GM18502 (cell line): ENCODE measurements at regions not wholly inside any gene's neighbourhood (a gene's known extent, or its start where the extent isn't known, plus 50 kb on each side); places are given as distances from the start of the nearest gene placed in this dataset.
"Not testable (repeated sequence)": the region's sequence is repeated elsewhere in the genome, so short reads cannot be mapped to it uniquely, and the experiment has no call there.

Experiments
- ATAC-seq: cut with Tn5 transposase; IDR thresholded peaks from one replicate; pipeline ENCODE4 v1.9.1; 2021; ENCODE audit warnings: mild to moderate bottlenecking; ENCODE audit not compliant: unreplicated experiment, poor library complexity

DNA sequence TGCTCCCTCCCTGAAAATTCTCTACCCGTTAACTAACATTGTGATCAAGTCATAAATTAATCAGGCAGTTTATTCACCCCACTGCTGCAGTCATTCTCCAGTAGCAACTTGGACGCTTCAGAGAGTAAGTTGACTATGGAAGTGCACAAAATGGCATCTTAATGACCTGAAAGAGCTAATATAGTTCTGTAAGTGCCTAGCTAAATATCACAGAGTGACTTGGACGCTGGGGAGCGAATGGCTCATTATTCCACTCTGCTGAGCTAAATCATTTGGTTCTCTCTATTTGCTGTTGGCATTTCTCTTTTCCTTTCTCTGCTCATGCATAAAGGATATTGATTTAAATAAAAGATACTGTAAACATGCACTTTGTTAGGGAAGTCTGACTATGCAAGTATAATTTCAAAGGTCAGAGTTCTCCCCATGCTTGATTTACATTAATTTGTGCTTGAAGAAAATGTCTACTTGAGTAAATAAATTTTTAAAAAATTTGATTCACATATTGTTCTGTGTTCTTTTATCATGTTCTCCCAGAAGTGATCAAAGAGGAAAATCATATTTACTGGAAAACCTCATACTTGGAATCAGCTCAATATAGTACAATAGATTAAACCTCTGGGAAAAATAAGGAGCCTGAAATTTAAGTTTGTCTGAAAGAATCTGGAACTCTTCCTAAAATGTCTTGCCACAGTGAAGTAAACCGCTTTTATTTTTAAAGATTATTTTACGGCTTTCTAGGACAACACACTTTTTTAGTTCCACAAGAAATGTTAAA is 169.5 kb upstream of the HAPLN1 start:
- no peak for ATAC-seq

DNA sequence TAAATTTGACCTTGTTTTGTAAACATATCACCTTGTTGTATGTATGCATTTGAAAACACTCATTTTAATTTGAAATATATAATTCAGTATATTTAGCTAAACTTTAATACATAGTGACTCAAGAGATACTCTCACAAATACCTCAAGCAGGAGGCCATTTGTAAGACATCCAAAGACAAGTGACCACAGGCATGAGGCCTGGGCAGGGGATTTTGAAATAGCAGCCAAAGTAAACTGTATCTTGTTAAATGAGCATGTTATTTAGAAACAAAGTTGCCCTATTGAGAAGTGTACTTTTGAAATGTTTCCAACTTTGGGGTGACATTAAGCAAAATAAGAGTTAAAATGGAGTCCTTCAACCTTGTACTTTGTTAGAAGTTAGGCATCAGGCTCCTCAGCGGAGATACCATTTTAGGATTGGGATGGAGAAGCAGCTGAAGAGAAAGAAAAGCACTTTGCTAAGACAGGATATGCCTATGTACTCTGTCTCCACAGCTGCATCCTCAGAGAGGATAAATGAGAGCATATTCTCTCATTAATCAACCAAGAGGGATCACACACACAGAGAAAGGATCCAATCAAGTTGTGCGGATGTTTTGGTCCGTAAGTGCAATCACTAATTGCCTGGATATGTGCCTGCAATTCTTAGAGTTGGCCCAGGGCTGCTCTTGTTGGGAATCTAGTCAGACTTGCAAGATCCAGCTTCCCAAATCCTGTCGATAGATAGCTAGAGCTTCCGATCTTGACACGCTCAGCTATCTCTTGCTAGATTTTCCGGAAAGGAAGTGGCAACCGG is 157.5 kb upstream of the HAPLN1 start:
- no peak for ATAC-seq

DNA sequence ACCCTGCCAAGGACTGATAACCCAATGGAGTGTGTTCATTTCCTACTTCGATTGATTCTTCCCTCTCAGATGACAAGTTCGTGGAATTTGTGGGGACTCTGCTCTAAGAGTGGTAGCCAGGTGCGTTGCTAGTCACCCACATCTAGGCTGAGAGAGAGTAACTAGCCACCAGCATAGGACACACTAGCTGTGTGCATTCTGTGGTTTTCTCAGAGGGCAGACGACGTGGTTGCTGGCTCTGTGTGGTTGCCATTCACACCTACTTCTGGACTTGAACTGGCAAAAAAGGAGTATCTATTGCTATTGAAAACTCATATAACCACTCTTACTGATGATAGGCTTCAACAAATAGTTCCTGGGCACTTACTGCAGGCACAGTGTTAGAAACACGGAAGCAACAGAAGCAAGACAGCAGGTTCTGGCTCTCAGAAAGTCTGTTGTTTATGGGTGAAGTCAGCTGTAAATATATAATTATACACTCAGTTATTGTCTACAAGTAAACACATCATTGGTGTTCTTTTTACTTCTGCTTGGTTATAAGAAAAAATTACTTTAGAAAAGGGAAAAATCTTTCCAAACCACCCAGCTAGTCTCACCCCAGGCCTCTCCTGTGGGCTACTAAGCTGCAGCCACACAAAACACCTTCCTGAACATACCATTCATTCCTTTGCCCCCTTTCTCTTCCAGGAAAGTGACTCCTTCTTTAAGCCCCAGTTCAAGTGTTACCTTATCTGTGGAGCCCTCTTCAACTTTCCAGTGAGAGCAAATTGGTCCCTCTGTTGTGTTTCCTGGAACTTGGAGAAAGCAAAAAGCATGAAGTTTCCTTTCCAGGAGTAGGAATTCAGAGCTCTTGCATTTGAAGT is 151.1 kb upstream of the HAPLN1 start:
- ATAC-seq: no peak

DNA sequence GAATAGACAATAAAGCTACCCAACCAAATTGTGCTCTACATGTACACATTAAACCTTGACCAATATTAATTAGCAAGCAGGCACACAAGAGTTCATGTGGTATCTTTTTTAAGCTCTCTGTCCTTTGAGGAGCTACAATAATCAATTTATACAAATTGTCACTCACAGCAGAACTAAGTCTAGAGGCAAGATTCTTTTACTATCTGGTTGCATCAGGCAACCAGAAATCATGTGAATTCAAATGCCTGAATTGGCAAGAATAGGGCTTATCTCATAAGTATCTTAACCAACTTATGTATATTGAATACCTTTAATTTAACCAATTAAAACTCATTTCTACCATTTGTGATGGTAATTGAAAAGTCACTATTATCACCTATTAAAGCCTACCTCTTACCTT is 145.5 kb upstream of the HAPLN1 start:
- no peak for ATAC-seq

DNA sequence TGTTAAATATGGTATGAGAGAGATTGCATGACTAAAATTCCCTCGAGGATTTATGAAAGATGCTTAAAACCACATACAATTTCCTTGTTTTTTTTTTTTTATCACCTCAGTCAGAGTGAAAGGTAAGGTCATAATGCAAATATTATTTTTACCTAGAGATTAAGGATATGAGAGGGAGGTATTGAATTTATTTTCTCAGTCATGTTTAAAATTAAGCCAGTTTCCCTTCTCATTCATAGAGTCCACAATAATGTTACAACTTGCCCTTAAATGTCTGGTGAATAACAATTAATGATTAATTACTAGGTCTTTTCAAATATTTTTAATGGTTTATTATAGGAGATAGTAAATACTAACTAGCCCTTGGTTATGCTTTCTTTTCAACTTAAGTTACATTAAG is 144.9 kb upstream of the HAPLN1 start:
- no peak for ATAC-seq

DNA sequence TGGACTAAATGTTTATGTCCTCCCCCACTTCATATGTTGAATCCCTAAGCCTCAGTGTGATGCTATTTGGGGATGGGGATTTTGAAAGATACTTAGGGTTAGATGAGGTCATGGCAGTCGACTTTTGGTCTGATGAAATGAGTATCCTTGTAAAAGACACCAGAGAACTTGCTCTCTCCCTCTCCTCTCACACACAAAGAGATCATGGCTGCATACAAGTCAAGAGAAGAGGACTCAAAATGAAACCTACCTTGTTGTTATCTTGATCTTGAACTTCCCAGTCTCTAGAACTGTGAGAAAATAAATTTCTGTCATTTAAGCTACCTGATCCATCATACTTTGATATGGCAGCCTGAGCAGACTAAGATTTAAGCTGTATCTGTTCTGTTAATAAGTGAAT is 144.0 kb upstream of the HAPLN1 start:
- peak; percentile 85 for ATAC-seq

DNA sequence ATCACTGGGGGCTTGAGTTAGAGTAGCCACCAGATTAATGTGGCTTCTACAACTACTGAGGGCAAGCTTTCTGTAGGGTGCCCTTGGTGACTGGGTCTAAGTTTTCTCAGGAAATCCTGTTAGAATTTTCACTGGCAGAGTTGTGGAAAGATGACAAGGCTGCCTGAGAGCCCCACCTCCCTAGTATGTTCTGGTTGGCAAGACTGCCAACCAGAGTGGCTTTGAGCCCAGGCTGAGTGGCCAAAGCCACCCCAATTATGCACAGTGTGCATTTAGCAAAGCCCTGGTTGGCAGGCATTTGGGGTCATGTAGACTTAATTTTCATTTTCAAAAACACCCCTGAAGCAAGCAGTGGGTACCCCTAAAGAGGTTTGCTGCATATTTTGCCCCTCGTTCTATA is 136.7 kb upstream of the HAPLN1 start:
- ATAC-seq: no peak

DNA sequence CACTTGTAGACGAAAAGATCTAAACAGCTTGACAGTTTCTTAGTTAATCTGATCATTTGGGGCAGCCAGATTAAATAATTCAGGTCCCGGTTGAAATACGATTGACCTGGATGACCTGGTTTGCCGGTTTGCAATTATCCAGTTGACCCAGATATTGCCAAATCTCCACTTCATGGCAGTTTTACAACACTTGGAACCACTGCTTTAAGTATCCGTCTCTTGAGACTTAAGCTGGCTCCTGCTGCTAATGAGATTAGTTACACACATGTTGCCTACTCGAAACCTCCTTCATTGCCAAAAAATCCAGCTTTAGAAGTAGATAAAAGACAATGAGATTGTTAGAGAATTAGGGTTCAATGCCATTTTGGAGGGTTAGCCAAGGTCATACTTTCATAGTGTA is 136.2 kb upstream of the HAPLN1 start:
- no peak for ATAC-seq

DNA sequence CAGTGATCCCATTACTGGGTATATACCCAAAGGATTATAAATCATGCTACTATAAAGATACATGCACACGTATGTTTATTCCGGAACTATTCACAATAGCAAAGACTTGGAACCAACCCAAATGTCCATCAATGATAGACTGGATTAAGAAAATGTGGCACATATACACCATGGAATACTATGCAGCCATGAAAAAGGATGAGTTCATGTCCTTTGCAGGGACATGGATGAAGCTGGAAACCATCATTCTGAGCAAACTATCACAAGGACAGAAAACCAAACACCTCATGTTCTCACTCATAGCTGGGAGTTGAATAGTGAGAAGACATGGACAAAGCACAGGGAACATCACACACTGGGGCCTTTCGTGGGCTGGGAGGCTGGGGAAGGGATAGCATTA is 129.8 kb upstream of the HAPLN1 start:
- ATAC-seq: not testable (repeated sequence)

DNA sequence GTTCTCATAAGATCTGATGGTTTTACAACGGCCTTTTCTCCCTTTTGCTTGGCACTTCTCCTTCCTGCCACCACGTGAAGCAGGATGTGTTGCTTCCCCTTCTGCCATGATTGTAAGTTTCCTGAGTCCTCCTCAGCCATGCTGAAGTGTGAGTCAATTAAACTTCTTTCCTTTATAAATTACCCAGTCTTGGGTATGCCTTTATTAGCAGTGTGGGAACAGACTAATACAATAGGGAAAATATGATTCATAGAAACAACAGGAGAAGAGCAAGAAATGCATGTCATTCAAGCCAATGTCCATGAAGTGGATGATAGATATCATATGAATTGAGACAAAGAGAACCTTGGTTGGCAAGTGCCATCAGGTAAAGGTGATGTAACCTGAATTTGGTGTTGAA is 128.3 kb upstream of the HAPLN1 start:
- ATAC-seq: no peak

DNA sequence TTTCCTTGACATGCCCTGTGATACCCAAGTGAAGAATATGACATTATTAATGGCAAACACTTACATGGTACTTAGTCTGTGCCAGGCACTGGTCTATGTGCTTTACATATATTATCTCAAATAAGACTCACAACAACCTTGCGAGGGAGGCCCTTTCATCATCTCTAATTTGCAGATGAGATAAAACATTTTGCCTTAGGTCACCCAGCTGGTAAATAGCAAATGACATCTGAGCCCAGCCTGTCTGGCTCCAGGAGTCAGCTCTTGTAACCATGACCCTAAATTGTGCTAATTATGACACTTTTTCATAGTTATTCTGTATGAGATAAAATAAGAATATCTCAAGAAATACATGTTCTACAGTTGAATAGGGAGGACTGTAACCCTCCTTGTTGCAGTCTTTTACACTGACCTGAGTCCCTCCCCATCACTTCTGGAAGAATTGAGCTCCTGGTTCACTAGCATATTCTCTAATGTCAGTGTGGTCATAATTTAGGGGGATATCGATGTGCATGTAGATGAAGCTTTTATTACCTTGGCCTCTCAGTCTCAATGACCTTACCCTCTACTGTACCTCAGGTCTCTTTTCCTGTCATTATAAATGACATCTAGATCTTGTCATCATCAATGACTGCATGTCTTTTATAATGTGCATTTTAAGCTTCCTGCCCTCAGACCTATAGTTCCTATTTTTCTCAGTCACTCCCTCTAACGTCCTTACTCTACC is 126.1 kb upstream of the HAPLN1 start:
- ATAC-seq: no peak

DNA sequence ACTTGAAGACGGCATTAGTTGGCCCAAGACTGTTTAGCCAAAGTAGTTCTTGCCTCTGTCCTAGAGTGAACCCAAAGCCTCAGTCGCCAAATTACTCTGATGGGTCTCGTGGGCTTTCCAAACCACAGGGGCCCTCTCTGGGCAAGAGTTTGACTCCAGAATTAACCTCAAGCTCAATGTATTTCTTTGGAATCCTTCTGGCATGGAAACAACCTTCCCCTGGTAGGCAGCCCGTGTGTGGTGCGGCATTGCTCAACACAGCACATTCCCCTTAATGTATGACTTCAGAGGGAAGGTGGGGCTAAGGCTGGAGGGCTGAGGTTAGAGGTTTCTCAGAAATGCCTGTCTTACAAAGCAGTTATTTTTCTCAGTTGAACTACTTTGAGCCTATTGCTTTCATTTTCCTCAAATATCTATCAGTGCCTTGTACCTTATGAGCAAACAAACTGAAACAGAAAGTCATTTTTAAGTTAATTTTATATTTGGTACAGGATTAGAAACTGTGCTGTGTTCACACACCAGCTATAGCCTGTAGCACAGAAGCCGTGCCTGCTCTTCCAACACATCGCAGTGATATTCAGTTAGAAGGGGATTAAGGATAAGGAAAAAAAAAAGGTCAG is 123.9 kb upstream of the HAPLN1 start:
- ATAC-seq: peak; percentile 96

DNA sequence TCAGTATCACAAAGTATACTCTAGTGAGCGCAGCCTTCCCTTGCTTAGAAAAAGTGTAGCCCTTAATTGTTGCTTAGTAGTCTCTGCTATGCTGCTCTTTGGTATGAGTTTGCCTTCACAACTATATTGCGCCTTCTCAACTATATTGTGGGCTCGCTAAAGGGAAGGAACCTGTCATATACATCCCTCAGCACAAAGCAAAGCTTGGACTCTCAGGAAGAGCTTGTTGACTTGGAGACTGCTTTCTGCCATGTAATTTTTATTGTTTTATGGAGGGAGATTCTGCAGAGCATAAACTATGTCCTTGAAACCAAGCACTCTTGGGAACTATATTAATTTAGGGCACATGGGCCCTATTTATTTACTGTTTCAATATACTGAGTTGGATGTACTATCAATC is 119.1 kb upstream of the HAPLN1 start:
- no peak for ATAC-seq

DNA sequence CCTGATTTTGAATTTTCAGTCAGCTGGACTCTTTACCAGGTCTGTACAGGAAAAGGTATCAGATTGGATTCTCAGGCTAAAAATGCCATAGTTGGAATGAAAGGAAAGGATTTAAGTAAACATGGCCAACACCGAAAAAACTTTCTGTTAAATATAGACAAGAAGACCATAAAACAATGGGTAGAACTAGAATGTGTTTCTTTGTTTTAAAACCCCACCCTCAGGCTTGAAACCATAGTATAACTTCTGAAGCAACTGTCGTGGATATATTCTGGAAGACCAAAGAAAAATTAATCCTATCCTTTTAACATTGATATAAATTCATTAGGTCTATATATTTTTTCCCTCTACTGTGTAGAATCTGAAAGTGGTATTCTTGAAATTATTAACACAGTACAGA is 118.6 kb upstream of the HAPLN1 start:
- ATAC-seq: no peak

DNA sequence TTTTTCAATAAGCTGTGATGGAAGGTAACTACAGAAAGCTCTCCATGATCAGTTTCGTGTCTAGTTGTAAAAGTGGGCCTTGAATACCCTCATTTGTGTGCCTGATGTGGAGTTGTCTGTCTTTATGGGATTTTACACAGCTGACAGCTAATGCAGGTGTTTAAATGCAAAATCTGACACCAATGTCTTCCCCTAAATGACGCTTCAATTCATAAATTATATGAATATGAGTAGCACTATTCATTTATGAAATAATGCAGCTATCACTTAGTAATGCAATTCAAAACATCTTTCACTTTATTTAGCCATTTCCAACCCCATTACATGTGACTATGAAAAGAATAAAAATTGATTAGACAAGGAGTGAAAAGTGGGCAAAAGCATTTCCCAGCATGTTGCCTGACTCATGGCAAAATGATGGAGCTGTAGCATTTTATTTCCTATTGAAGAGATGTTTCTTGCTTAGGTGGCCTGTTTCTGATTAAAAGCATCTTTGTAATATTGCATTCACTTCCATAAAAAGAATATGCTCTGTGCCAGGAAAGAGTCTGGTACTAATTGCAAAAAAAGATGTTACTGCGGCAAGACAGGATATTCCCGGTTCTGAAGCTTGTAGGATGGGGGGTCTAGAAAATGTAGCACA is 116.7 kb upstream of the HAPLN1 start:
- ATAC-seq: no peak

DNA sequence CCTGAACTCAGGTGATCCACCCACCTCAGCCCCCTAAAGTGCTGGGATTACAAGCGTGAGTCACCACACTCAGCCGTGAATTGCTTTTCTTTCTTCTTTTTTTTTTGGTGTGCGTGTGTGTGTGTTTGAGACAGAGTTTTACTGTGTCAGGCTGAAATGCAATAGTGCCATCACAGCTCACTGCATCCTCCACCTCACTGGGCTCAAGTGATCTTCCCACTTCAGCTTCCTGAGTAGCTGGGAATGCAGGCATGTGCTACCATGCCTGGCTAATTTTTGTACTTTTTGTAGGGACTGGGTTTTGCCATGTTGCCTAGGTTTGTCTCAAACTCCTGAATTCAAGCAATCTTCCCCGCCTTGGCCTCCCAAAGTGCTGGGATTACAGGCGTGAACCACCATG is 113.7 kb upstream of the HAPLN1 start:
- ATAC-seq: no peak

DNA sequence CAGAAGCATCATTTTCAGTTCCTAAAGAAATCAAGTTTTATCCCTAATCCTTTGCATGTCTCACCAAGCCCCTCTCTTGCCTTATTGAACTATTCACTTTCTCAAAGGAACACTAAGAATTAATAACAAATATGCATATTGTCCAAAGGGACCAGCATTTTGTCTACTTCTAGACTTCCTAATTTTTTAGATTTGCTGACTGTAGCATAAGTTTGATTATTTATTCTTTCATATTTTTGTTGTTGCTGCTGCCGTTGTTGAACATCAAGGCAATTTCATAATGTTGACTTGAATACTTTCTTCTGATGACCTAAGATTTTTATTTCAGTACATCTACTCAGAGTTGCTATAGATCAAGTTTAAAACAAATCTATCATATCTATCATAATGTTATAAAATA is 111.2 kb upstream of the HAPLN1 start:
- no peak for ATAC-seq

DNA sequence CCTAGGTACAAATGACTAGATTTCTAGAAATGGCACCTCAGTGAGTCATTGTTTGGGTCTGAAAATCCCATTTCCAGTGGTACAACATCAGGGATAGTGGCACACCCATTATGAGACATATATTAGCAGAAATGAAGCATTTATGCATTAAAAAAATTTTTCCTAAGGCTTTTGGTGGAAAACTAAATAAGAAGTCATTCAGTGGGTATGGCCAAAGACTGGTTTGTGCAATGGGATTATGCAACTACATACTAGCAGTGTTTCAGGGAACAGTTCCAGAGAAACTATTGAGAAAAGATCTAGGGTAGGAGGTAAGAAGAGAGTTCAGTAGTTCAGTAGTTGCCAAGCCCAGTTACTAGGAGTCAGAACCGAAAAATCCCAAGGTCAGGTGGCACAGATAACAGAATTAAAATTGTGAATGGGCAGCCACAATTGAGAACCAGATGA is 106.5 kb upstream of the HAPLN1 start:
- ATAC-seq: no peak

DNA sequence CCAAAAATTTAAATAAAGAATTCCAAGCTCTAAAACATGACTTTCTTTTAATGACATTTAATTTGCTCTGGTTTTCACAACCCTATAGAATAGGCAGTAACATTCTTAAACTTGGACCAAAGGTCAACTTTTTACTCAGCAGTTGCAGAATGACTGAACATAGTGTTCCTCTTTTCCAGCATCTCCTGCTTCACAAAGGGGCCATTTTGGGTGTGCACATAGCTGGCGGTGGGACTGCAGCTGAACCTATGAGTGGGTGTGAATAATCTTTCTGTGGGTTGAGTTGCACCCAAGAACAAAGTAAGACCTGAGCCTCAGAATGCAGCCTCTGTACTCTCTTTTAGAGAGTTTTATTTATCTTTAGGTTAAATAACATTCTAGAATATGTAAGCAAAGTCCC is 96.9 kb upstream of the HAPLN1 start:
- peak; percentile 65 for ATAC-seq
